ENCODE measurements at regions not wholly inside any gene's neighbourhood (a gene's known extent, or its start where the extent isn't known, plus 50 kb on each side); places are given as distances from the start of the nearest gene placed in this dataset.

GRCh38 chr11:33631749-33632091 is 68.9 kb downstream of the C11orf91 start:
- TF ChIP-seq POLR2A (IDR thresholded peaks at IDR 0.05) (no peak), CTCF (IDR thresholded peaks at IDR 0.05) (no peak)
